GM23338 (cell line): ENCODE measurements at regions not wholly inside any gene's neighbourhood (a gene's known extent, or its start where the extent isn't known, plus 50 kb on each side); places are given as distances from the start of the nearest gene placed in this dataset.

Source experiments
- ATAC-seq: fragments of 200-7000 bp; cut with Tn5 transposase; 3 replicates; pipeline ENCODE4 v1.9.1; 2020
- DNase-seq: peaks from one replicate; pipeline ENCODE4 v3.0.0-alpha.2; 2015; ENCODE audit warnings: low spot score
- H2AFZ ChIP-seq: fragments of 200-600 bp; sonication (generic); 2 replicates; pipeline ENCODE4 v1.8.0; 2016; ENCODE audit warnings: antibody characterized with exemption, mild to moderate bottlenecking, moderate library complexity
- H3F3A ChIP-seq: fragments of 200-600 bp; sonication (generic); replicated peaks from 2 replicates; pipeline ENCODE4 v1.8.0; 2017; ENCODE audit warnings: antibody characterized with exemption, mixed run types, low read depth
- H3K27ac ChIP-seq: fragments of 200-600 bp; sonication (generic); 2 replicates; pipeline ENCODE4 v1.6.1; 2016; ENCODE audit warnings: low read depth
- H3K27me3 ChIP-seq: fragments of 200-600 bp; sonication (generic); 2 replicates; pipeline ENCODE4 v1.8.0; 2016; ENCODE audit warnings: mild to moderate bottlenecking, mixed run types, moderate library complexity; ENCODE audit not compliant: insufficient read depth
- H3K36me3 ChIP-seq: fragments of 200-600 bp; sonication (generic); 2 replicates; pipeline ENCODE4 v1.8.0; 2016; ENCODE audit warnings: mild to moderate bottlenecking; ENCODE audit not compliant: insufficient read depth
- H3K4me1 ChIP-seq: fragments of 200-600 bp; sonication (generic); 2 replicates; pipeline ENCODE4 v1.8.0; 2016; ENCODE audit warnings: mild to moderate bottlenecking, moderate library complexity; ENCODE audit not compliant: insufficient read depth
- H3K4me2 ChIP-seq: fragments of 200-600 bp; sonication (generic); 2 replicates; pipeline ENCODE4 v1.7.1; 2017; ENCODE audit warnings: mixed run types
- H3K4me3 ChIP-seq: fragments of 200-600 bp; sonication (generic); 2 replicates; pipeline ENCODE4 v1.6.1; 2016; ENCODE audit warnings: mixed run types
- H3K79me2 ChIP-seq: fragments of 200-600 bp; sonication (generic); replicated peaks from 2 replicates; pipeline ENCODE4 v1.8.0; 2017; ENCODE audit warnings: mild to moderate bottlenecking; ENCODE audit not compliant: insufficient read depth
- H3K9me2 ChIP-seq: fragments of 200-600 bp; sonication (generic); 2 replicates; pipeline ENCODE4 v1.8.0; 2017; ENCODE audit not compliant: insufficient read depth
- H4K20me1 ChIP-seq: fragments of 200-600 bp; sonication (generic); replicated peaks from 2 replicates; pipeline ENCODE4 v1.8.0; 2017; ENCODE audit warnings: mild to moderate bottlenecking; ENCODE audit not compliant: insufficient read depth
- H3K27ac Mint-ChIP-seq: 2 replicates; pipeline ENCODE4 v1.8.0; 2020; ENCODE audit warnings: inconsistent platforms, mild to moderate bottlenecking, moderate library complexity, mixed read lengths
- H3K27me3 Mint-ChIP-seq: 3 replicates; pipeline ENCODE4 v1.8.0; 2022; ENCODE audit warnings: low read depth, mild to moderate bottlenecking, moderate library complexity, mixed read lengths, inconsistent platforms; ENCODE audit not compliant: insufficient read depth, poor library complexity
- H3K36me3 Mint-ChIP-seq: 3 replicates; pipeline ENCODE4 v1.8.0; 2021; ENCODE audit warnings: low read depth, mild to moderate bottlenecking, inconsistent platforms, moderate library complexity, mixed read lengths
- H3K4me1 Mint-ChIP-seq: 3 replicates; pipeline ENCODE4 v1.8.0; 2020; ENCODE audit warnings: mild to moderate bottlenecking, inconsistent platforms, mixed read lengths
- H3K4me3 Mint-ChIP-seq: 3 replicates; pipeline ENCODE4 v1.8.0; 2021; ENCODE audit warnings: moderate library complexity, mild to moderate bottlenecking, inconsistent platforms, mixed read lengths
- H3K9me3 Mint-ChIP-seq: 3 replicates; pipeline ENCODE4 v1.8.0; 2020; ENCODE audit warnings: moderate library complexity, mild to moderate bottlenecking, inconsistent platforms, mixed read lengths
- CREB1 ChIP-seq: fragments of 250-450 bp; sonication (Bioruptor Pico); IDR thresholded peaks from 2 replicates; pipeline ENCODE4 v1.5.0; 2020; ENCODE audit warnings: low read depth, mild to moderate bottlenecking, moderate library complexity
- EZH2 ChIP-seq: fragments of 200-600 bp; sonication (generic); IDR thresholded peaks from one replicate; pipeline ENCODE4 v1.8.0; 2017; ENCODE audit warnings: antibody characterized with exemption, mild to moderate bottlenecking, low read depth; ENCODE audit not compliant: unreplicated experiment
- JUNB ChIP-seq: IDR thresholded peaks from one replicate; pipeline ENCODE4 v1.6.1; 2016; ENCODE audit warnings: antibody characterized with exemption; ENCODE audit not compliant: unreplicated experiment
- NANOG ChIP-seq: IDR thresholded peaks from 2 replicates; pipeline ENCODE4 v1.6.1; 2016; ENCODE audit warnings: antibody characterized with exemption, borderline replicate concordance
- POLR2AphosphoS5 ChIP-seq: IDR thresholded peaks from 2 replicates; pipeline ENCODE4 v1.6.1; 2016; ENCODE audit warnings: antibody characterized with exemption, low read depth
- ZNF331 ChIP-seq: fragments of 250-450 bp; sonication (Bioruptor Pico); IDR thresholded peaks from 2 replicates; pipeline ENCODE4 v1.5.0; 2020; ENCODE audit warnings: low read depth, mild to moderate bottlenecking, moderate library complexity
- ZNF462 ChIP-seq: fragments of 250-450 bp; sonication (Bioruptor Pico); IDR thresholded peaks from 2 replicates; pipeline ENCODE4 v1.5.0; 2020; ENCODE audit warnings: mild to moderate bottlenecking, moderate library complexity
- TF ChIP-seq, protein P1 (sequence below): IDR thresholded peaks from one replicate; pipeline ENCODE4 v1.6.1; 2018; ENCODE audit warnings: antibody characterized with exemption; ENCODE audit not compliant: unreplicated experiment
- TF ChIP-seq, protein P2 (sequence below): IDR thresholded peaks from 2 replicates; pipeline ENCODE4 v1.6.1; 2016; ENCODE audit warnings: antibody characterized with exemption

GRCh38 chr13:50720861-50721671, 122.4 kb downstream of the DLEU7 start (continued):
- TF ChIP-seq ZNF462 (CRISPR knock-in tag) (no peak), NANOG (no peak), JUNB (no peak), CREB1 (no peak), EZH2 (no peak)

GRCh38 chr13:50721672-50721992, 121.9 kb downstream of the DLEU7 start:
- no peak overlapping the region for H3K27ac Mint-ChIP-seq
- Histone ChIP-seq H4K20me1 (no peaks in the 10 kb centered on the region), H3F3A (no peaks in the 10 kb centered on the region), H3K27ac (no peak overlapping the region), H3K4me2 (no peak overlapping the region), H3K4me3 (no peak overlapping the region), H2AFZ (no peak overlapping the region), H3K36me3 (no peaks in the 10 kb centered on the region), H3K4me1 (no peaks in the 10 kb centered on the region), H3K79me2 (no peaks in the 10 kb centered on the region), H3K27me3 (no peaks in the 10 kb centered on the region), H3K9me2 (no peaks in the 10 kb centered on the region)
- H3K36me3 Mint-ChIP-seq: no peaks in the 10 kb centered on the region
- H3K27me3 Mint-ChIP-seq: peaks cover 1% of the 10 kb centered on the region
- ATAC-seq (no peak), DNase-seq (no peak)
- H3K9me3 Mint-ChIP-seq: no peaks in the 10 kb centered on the region; the same call in 2 of the 3 replicates
- no peaks in the 10 kb centered on the region for H3K4me1 Mint-ChIP-seq
- no peak overlapping the region for H3K4me3 Mint-ChIP-seq
- no peak for TF ChIP-seq POLR2AphosphoS5
- TF ChIP-seq, protein P1, sequence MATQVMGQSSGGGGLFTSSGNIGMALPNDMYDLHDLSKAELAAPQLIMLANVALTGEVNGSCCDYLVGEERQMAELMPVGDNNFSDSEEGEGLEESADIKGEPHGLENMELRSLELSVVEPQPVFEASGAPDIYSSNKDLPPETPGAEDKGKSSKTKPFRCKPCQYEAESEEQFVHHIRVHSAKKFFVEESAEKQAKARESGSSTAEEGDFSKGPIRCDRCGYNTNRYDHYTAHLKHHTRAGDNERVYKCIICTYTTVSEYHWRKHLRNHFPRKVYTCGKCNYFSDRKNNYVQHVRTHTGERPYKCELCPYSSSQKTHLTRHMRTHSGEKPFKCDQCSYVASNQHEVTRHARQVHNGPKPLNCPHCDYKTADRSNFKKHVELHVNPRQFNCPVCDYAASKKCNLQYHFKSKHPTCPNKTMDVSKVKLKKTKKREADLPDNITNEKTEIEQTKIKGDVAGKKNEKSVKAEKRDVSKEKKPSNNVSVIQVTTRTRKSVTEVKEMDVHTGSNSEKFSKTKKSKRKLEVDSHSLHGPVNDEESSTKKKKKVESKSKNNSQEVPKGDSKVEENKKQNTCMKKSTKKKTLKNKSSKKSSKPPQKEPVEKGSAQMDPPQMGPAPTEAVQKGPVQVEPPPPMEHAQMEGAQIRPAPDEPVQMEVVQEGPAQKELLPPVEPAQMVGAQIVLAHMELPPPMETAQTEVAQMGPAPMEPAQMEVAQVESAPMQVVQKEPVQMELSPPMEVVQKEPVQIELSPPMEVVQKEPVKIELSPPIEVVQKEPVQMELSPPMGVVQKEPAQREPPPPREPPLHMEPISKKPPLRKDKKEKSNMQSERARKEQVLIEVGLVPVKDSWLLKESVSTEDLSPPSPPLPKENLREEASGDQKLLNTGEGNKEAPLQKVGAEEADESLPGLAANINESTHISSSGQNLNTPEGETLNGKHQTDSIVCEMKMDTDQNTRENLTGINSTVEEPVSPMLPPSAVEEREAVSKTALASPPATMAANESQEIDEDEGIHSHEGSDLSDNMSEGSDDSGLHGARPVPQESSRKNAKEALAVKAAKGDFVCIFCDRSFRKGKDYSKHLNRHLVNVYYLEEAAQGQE: no peak
- no peak for TF ChIP-seq CREB1
- TF ChIP-seq ZNF331 (CRISPR knock-in tag): no peak
- TF ChIP-seq EZH2: no peak
- TF ChIP-seq, protein P2, sequence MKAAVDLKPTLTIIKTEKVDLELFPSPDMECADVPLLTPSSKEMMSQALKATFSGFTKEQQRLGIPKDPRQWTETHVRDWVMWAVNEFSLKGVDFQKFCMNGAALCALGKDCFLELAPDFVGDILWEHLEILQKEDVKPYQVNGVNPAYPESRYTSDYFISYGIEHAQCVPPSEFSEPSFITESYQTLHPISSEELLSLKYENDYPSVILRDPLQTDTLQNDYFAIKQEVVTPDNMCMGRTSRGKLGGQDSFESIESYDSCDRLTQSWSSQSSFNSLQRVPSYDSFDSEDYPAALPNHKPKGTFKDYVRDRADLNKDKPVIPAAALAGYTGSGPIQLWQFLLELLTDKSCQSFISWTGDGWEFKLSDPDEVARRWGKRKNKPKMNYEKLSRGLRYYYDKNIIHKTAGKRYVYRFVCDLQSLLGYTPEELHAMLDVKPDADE: no peak
